Muscle of back (tissue), 3 donors: ENCODE measurements at regions not wholly inside any gene's neighbourhood (a gene's known extent, or its start where the extent isn't known, plus 50 kb on each side); places are given as distances from the start of the nearest gene placed in this dataset.
"Not testable (repeated sequence)": the region's sequence is repeated elsewhere in the genome, so short reads cannot be mapped to it uniquely, and the experiment has no call there.

Experiments used
- DNase-seq, 3 donors: peaks; one replicate each; pipeline versions ENCODE4 v3.0.0 to v3.0.0-alpha.2; 2013

- DNase-seq = no peak
These were observed 131.3 kb downstream of the LPIN1 start for GRCh38 chr2:11877764-11878163.

- not testable (repeated sequence) for DNase-seq
These were observed 138.8 kb downstream of the LPIN1 start for GRCh38 chr2:11885253-11885652.

- DNase-seq = not testable (repeated sequence)
These were observed 140.5 kb downstream of the LPIN1 start for GRCh38 chr2:11886899-11887298.

- DNase-seq = no peak
These were observed 142.8 kb downstream of the LPIN1 start for GRCh38 chr2:11889101-11889850.

- no peak for DNase-seq
These were observed 143.4 kb downstream of the LPIN1 start for GRCh38 chr2:11889854-11890253.

- no peak for DNase-seq
These were observed 144.6 kb downstream of the LPIN1 start for GRCh38 chr2:11891028-11891427.

GRCh38 chr2:11891671-11892440 lies 145.4 kb downstream of the LPIN1 start:
- no peak for DNase-seq

GRCh38 chr2:11896386-11896785 lies 150.0 kb downstream of the LPIN1 start:
- no peak for DNase-seq

- DNase-seq = no peak
These were observed 152.1 kb downstream of the LPIN1 start for GRCh38 chr2:11898576-11898975.

GRCh38 chr2:11899264-11899818 lies 152.9 kb downstream of the LPIN1 start:
- DNase-seq = no peak

- not testable (repeated sequence) for DNase-seq
These were observed 154.5 kb downstream of the LPIN1 start for GRCh38 chr2:11900891-11901290.

- no peak for DNase-seq
These were observed 155.1 kb downstream of the LPIN1 start for GRCh38 chr2:11901351-11902069.

GRCh38 chr2:11903085-11903606 lies 156.7 kb downstream of the LPIN1 start:
- DNase-seq = no peak

GRCh38 chr2:11904029-11904428 lies 157.6 kb downstream of the LPIN1 start:
- DNase-seq = no peak

- DNase-seq = no peak
These were observed 158.5 kb downstream of the LPIN1 start for GRCh38 chr2:11904941-11905340.

GRCh38 chr2:11907190-11907589 lies 160.8 kb downstream of the LPIN1 start:
- DNase-seq = no peak

GRCh38 chr2:11910971-11911370 lies 164.5 kb downstream of the LPIN1 start:
- DNase-seq = no peak

GRCh38 chr2:11912980-11913379 lies 166.5 kb downstream of the LPIN1 start:
- DNase-seq = no peak

GRCh38 chr2:11914455-11914854 lies 168.0 kb downstream of the LPIN1 start:
- peak; percentile 52 to 73 (median 62) for DNase-seq

- no peak for DNase-seq
These were observed 169.2 kb downstream of the LPIN1 start for GRCh38 chr2:11915650-11916049.

- no peak for DNase-seq
These were observed 173.5 kb downstream of the LPIN1 start for GRCh38 chr2:11919953-11920352.

GRCh38 chr2:11920993-11921583 lies 174.7 kb downstream of the LPIN1 start:
- DNase-seq = no peak
